GM20000 (cell line): ENCODE measurements at regions not wholly inside any gene's neighbourhood (a gene's known extent, or its start where the extent isn't known, plus 50 kb on each side); places are given as distances from the start of the nearest gene placed in this dataset.
A peak's percentile ranks its signal among the peaks of the same experiment; 100 is the strongest.

ENCODE experiments used
- DNase-seq: peaks from one replicate; pipeline ENCODE4 v3.0.0; 2012; ENCODE audit warnings: low spot score
- CTCF ChIP-seq: IDR thresholded peaks from 2 replicates; pipeline ENCODE4 v1.5.1; 2012; ENCODE audit warnings: mild to moderate bottlenecking, control low read depth; ENCODE audit errors: extremely low read depth, missing control alignments

GRCh38 chr3:168622795-168623194, 527.1 kb upstream of the GOLIM4 start:
- DNase-seq, result no peak
- TF ChIP-seq CTCF, result no peak

GRCh38 chr3:168620854-168621253, 525.1 kb upstream of the GOLIM4 start:
- DNase-seq, result peak; percentile 25
- TF ChIP-seq CTCF, result peak; percentile 54

- no peak for DNase-seq
- TF ChIP-seq CTCF, result no peak
These were observed 523.2 kb upstream of the GOLIM4 start for GRCh38 chr3:168618827-168619470.

- no peak for DNase-seq
- no peak for TF ChIP-seq CTCF
These were observed 521.9 kb upstream of the GOLIM4 start for GRCh38 chr3:168617658-168618057.

- no peak for DNase-seq
- no peak for TF ChIP-seq CTCF
These were observed 521.2 kb upstream of the GOLIM4 start for GRCh38 chr3:168616915-168617314.

GRCh38 chr3:168615493-168616020, 519.8 kb upstream of the GOLIM4 start:
- TF ChIP-seq CTCF, result no peak

GRCh38 chr3:168613151-168613550, 517.4 kb upstream of the GOLIM4 start:
- no peak for DNase-seq
- TF ChIP-seq CTCF, result no peak

More at GRCh38 chr3:168615493-168616020, 519.8 kb upstream of the GOLIM4 start:
- DNase-seq, result no peak
